ENCODE measurements at regions not wholly inside any gene's neighbourhood (a gene's known extent, or its start where the extent isn't known, plus 50 kb on each side); places are given as distances from the start of the nearest gene placed in this dataset.
"Not testable (repeated sequence)": the region's sequence is repeated elsewhere in the genome, so short reads cannot be mapped to it uniquely, and the experiment has no call there.

GRCh38 chr4:27123123-27123768 lies 262.6 kb downstream of the STIM2 start:
- no peak for DNase-seq

GRCh38 chr4:27123769-27124124 lies 263.1 kb downstream of the STIM2 start:
- DNase-seq = no peak

GRCh38 chr4:27126895-27127294 lies 266.3 kb downstream of the STIM2 start:
- DNase-seq = not testable (repeated sequence)

- DNase-seq = no peak
Observed at GRCh38 chr4:27128443-27128842, 267.8 kb downstream of the STIM2 start.

- DNase-seq = no peak
Observed at GRCh38 chr4:27129871-27130366, 269.3 kb downstream of the STIM2 start.

- DNase-seq = no peak
Observed at GRCh38 chr4:27132497-27132896, 271.9 kb downstream of the STIM2 start.

- DNase-seq = no peak
Observed at GRCh38 chr4:27140486-27140885, 279.8 kb downstream of the STIM2 start.

GRCh38 chr4:27141530-27141929 lies 280.9 kb downstream of the STIM2 start:
- DNase-seq = no peak

- no peak for DNase-seq
Observed at GRCh38 chr4:27142841-27143240, 282.2 kb downstream of the STIM2 start.

- no peak for DNase-seq
Observed at GRCh38 chr4:27145597-27145996, 285.0 kb downstream of the STIM2 start.

- DNase-seq = no peak
Observed at GRCh38 chr4:27148211-27148895, 287.7 kb downstream of the STIM2 start.

- no peak for DNase-seq
Observed at GRCh38 chr4:27149541-27150212, 289.0 kb downstream of the STIM2 start.

GRCh38 chr4:27152703-27153102 lies 292.1 kb downstream of the STIM2 start:
- no peak for DNase-seq

GRCh38 chr4:27154706-27155105 lies 294.1 kb downstream of the STIM2 start:
- no peak for DNase-seq

- no peak for DNase-seq
Observed at GRCh38 chr4:27161191-27161590, 300.6 kb downstream of the STIM2 start.

GRCh38 chr4:27168783-27169182 lies 308.1 kb downstream of the STIM2 start:
- DNase-seq = no peak

- DNase-seq = no peak
Observed at GRCh38 chr4:27173280-27173679, 312.6 kb downstream of the STIM2 start.

- DNase-seq = no peak
Observed at GRCh38 chr4:27176400-27176799, 315.8 kb downstream of the STIM2 start.

GRCh38 chr4:27176881-27177280 lies 316.2 kb downstream of the STIM2 start:
- DNase-seq = no peak

- DNase-seq = no peak
Observed at GRCh38 chr4:27178061-27178460, 317.4 kb downstream of the STIM2 start.

- DNase-seq = no peak
Observed at GRCh38 chr4:27181693-27182092, 321.1 kb downstream of the STIM2 start.

GRCh38 chr4:27182211-27182610 lies 321.6 kb downstream of the STIM2 start:
- DNase-seq = no peak

- DNase-seq = no peak
Observed at GRCh38 chr4:27184508-27185155, 324.0 kb downstream of the STIM2 start.

GRCh38 chr4:27186710-27187109 lies 326.1 kb downstream of the STIM2 start:
- DNase-seq = no peak

All from stimulated activated CD8-positive, alpha-beta memory T cell treated with anti-CD3 and anti-CD28 coated beads, Interleukin-4, amount 100 ng/mL, for 48 hours (primary cell).